HG02852 (cell line): ENCODE measurements at regions not wholly inside any gene's neighbourhood (a gene's known extent, or its start where the extent isn't known, plus 50 kb on each side); places are given as distances from the start of the nearest gene placed in this dataset.
"Not testable (repeated sequence)": the region's sequence is repeated elsewhere in the genome, so short reads cannot be mapped to it uniquely, and the experiment has no call there.

Source experiments
- ATAC-seq: cut with Tn5 transposase; IDR thresholded peaks from one replicate; pipeline ENCODE4 v1.9.1; 2021; ENCODE audit warnings: mild to moderate bottlenecking, moderate library complexity; ENCODE audit not compliant: unreplicated experiment

- not testable (repeated sequence) for ATAC-seq
These were observed 863.8 kb upstream of the WWC1 start for GRCh38 chr5:167427641-167428040.

- no peak for ATAC-seq
These were observed 850.6 kb upstream of the WWC1 start for GRCh38 chr5:167440846-167441245.

- ATAC-seq: no peak
These were observed 848.5 kb upstream of the WWC1 start for GRCh38 chr5:167442922-167443321.

GRCh38 chr5:167447466-167448375, 843.7 kb upstream of the WWC1 start:
- no peak for ATAC-seq

- ATAC-seq: no peak
These were observed 843.1 kb upstream of the WWC1 start for GRCh38 chr5:167448376-167448775.

GRCh38 chr5:167451076-167451475, 840.4 kb upstream of the WWC1 start:
- no peak for ATAC-seq

GRCh38 chr5:167452136-167452535, 839.3 kb upstream of the WWC1 start:
- no peak for ATAC-seq

GRCh38 chr5:167453246-167454030, 838.0 kb upstream of the WWC1 start:
- ATAC-seq: no peak

- ATAC-seq: no peak
These were observed 833.0 kb upstream of the WWC1 start for GRCh38 chr5:167458412-167458811.

GRCh38 chr5:167460449-167461020, 830.9 kb upstream of the WWC1 start:
- no peak for ATAC-seq

GRCh38 chr5:167463939-167464338, 827.5 kb upstream of the WWC1 start:
- no peak for ATAC-seq

- ATAC-seq: no peak
These were observed 824.5 kb upstream of the WWC1 start for GRCh38 chr5:167466992-167467391.

GRCh38 chr5:167472566-167473108, 818.8 kb upstream of the WWC1 start:
- ATAC-seq: no peak

GRCh38 chr5:167478188-167478587, 813.3 kb upstream of the WWC1 start:
- ATAC-seq: no peak

GRCh38 chr5:167479779-167480178, 811.7 kb upstream of the WWC1 start:
- no peak for ATAC-seq

- no peak for ATAC-seq
These were observed 810.1 kb upstream of the WWC1 start for GRCh38 chr5:167481345-167481744.

GRCh38 chr5:167482555-167482954, 808.9 kb upstream of the WWC1 start:
- no peak for ATAC-seq

GRCh38 chr5:167485061-167485774, 806.2 kb upstream of the WWC1 start:
- ATAC-seq: no peak

- ATAC-seq: no peak
These were observed 803.1 kb upstream of the WWC1 start for GRCh38 chr5:167488371-167488770.

- peak; percentile 94 for ATAC-seq
These were observed 802.2 kb upstream of the WWC1 start for GRCh38 chr5:167489202-167489601.
